T1000 (cell line): ENCODE measurements at regions not wholly inside any gene's neighbourhood (a gene's known extent, or its start where the extent isn't known, plus 50 kb on each side); places are given as distances from the start of the nearest gene placed in this dataset.

Source experiments
- DNase-seq: peaks from one replicate; lab custom pipeline; 2025; ENCODE audit warnings: mixed read lengths; lab: John Stamatoyannopoulos, UW

GRCh38 chr13:75050419-75051046 is 431.4 kb downstream of the TBC1D4 start:
- no peak for DNase-seq

- no peak for DNase-seq
Measured at GRCh38 chr13:75049735-75050335, 432.1 kb downstream of the TBC1D4 start.

- DNase-seq = no peak
Measured at GRCh38 chr13:75042807-75043206, 439.2 kb downstream of the TBC1D4 start.

- no peak for DNase-seq
Measured at GRCh38 chr13:75038393-75039113, 443.4 kb downstream of the TBC1D4 start.

GRCh38 chr13:75025956-75026355 is 456.0 kb downstream of the TBC1D4 start:
- no peak for DNase-seq

GRCh38 chr13:75024602-75025001 is 457.4 kb downstream of the TBC1D4 start:
- no peak for DNase-seq

GRCh38 chr13:75023609-75024008 is 458.4 kb downstream of the TBC1D4 start:
- no peak for DNase-seq

GRCh38 chr13:75021151-75021550 is 460.8 kb downstream of the TBC1D4 start:
- no peak for DNase-seq

- no peak for DNase-seq
Measured at GRCh38 chr13:75016225-75016624, 465.7 kb downstream of the TBC1D4 start.

- DNase-seq = no peak
Measured at GRCh38 chr13:75013818-75014217, 468.2 kb downstream of the TBC1D4 start.

GRCh38 chr13:75010941-75011340 is 471.0 kb downstream of the TBC1D4 start:
- no peak for DNase-seq

- no peak for DNase-seq
Measured at GRCh38 chr13:75008926-75009325, 473.0 kb downstream of the TBC1D4 start.

GRCh38 chr13:74990992-74991391 is 491.0 kb downstream of the TBC1D4 start:
- DNase-seq = no peak

- DNase-seq = no peak
Measured at GRCh38 chr13:74987124-74987690, 494.8 kb downstream of the TBC1D4 start.

- DNase-seq = no peak
Measured at GRCh38 chr13:74986609-74987008, 495.4 kb downstream of the TBC1D4 start.

- no peak for DNase-seq
Measured at GRCh38 chr13:74979703-74980102, 502.3 kb downstream of the TBC1D4 start.

- DNase-seq = no peak
Measured at GRCh38 chr13:74978591-74978990, 503.4 kb downstream of the TBC1D4 start.

- no peak for DNase-seq
Measured at GRCh38 chr13:74977498-74977897, 504.5 kb downstream of the TBC1D4 start.

GRCh38 chr13:74975111-74975510 is 506.9 kb downstream of the TBC1D4 start:
- DNase-seq = no peak

- DNase-seq = no peak
Measured at GRCh38 chr13:74973935-74974879, 507.8 kb downstream of the TBC1D4 start.

- no peak for DNase-seq
Measured at GRCh38 chr13:74969419-74969818, 512.5 kb downstream of the TBC1D4 start.
